ENCODE measurements at regions not wholly inside any gene's neighbourhood (a gene's known extent, or its start where the extent isn't known, plus 50 kb on each side); places are given as distances from the start of the nearest gene placed in this dataset.

DNA sequence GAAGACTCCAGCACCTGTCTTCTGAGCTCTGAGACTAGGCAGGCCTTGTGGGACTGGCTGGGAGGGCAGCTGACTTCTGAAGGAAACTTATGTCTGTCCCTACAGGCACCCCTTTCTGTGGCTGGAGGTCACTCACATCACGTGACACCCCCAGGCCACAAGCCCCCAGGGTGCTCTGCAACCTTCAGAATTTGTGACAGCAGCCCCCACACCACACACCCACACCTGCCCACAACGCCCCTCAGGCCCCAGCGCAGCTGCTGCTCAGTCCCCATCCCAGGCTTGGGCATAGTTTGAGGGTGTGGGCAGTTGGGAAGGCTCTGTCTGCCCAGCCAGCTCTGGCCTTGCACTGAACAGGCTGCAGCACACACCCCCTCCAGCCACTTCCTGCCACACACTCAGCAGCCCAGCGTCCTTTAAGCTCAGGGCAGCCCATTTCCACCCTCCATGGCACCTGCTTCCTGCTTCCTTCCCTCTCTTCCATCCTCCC, 80.0 kb upstream of the UNC5B start:
- FAIRE-seq (no peak), DNase-seq (no peak)
- Histone ChIP-seq H3K36me3 (ENCODE audit: control insufficient read depth in 3 of 3, insufficient read depth in 2 of 3, low read depth in 1 of 3, low read length in 3 of 3) (no peaks in the 10 kb centered on the region), H3K27ac (ENCODE audit: low read depth in 1 of 3, low read length in 2 of 3) (no peak overlapping the region), H3K4me1 (ENCODE audit: control insufficient read depth in 3 of 3, insufficient read depth in 2 of 3, low read depth in 1 of 3, low read length in 2 of 3) (no peaks in the 10 kb centered on the region), H3K4me3 (ENCODE audit: low read depth in 1 of 3, low read length in 3 of 3) (no peak overlapping the region), H3K27me3 (ENCODE audit: control insufficient read depth in 3 of 3, insufficient read depth in 3 of 3, low read length in 3 of 3) (no peaks in the 10 kb centered on the region), H3K9me3 (ENCODE audit: control insufficient read depth in 2 of 2, insufficient read depth in 1 of 2, low read depth in 1 of 2, low read length in 1 of 2) (no peaks in the 10 kb centered on the region)
- 48 to 64% (median 59%) methylated on average over 4 of the region's 4 CpGs for WGBS, 3 donors

DNA sequence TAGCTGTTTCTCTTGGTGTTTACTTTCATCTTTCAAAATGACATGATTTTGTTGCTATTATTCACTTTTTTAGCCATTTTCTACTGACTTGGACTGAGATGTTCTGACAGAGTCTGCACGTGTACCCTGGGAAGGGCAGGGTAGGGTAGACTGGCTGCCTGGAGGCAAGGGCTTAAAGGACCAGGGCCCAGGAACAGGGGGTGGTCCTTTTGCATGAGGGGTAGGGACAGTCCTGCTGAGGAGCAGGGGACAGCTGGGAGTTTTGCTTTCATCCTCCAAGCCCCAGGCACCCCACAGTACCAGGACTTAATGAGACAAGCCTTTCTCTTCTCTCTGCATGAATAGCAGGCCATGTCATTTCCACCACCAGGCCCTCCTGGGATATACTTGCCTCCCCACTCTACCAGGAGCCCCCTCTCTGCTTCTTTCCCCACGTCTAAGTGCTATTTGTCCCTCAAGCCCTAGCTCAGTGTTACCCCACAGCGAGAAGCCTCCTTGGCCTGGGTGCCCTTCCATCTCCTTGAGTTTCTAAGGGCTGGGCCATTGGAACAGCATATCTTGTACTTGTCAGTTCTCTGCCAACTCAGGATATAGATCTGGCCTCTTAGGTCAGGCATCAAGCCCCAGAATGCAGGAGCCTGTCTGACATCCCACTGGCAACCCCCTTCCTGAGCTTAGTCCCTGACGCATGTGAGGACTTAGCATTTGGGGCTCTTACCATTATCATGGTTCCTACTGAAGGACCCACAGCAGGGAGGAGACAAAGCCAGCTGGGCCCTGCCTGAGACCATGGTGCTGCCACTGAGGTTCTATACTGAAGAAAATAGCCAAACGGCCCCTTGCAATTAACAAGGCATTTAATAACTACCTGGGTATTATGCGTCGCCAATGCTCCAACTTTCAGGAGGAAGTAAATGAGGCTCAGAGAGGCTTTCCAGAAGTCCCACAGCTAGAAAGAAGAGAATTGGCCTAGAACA, 78.4 kb upstream of the UNC5B start:
- H3K9me3 ChIP-seq (ENCODE audit: control insufficient read depth in 2 of 2, insufficient read depth in 1 of 2, low read depth in 1 of 2, low read length in 1 of 2), result no peaks in the 10 kb centered on the region
- DNase-seq, result no peak
- peaks cover 0 to 3% (median 0%) of the 10 kb centered on the region in 3 donors for H3K27me3 ChIP-seq (ENCODE audit: control insufficient read depth in 3 of 3, insufficient read depth in 3 of 3, low read length in 3 of 3)
- 80 to 89% (median 82%) methylated on average over 7 of the region's 7 CpGs for WGBS, 3 donors
- H3K4me1 ChIP-seq (ENCODE audit: control insufficient read depth in 3 of 3, insufficient read depth in 2 of 3, low read depth in 1 of 3, low read length in 2 of 3), result no peaks in the 10 kb centered on the region
- no peak overlapping the region for H3K4me3 ChIP-seq (ENCODE audit: low read depth in 1 of 3, low read length in 3 of 3)
- no peak overlapping the region for H3K27ac ChIP-seq (ENCODE audit: low read depth in 1 of 3, low read length in 2 of 3)
- FAIRE-seq, result no peak
- no peaks in the 10 kb centered on the region for H3K36me3 ChIP-seq (ENCODE audit: control insufficient read depth in 3 of 3, insufficient read depth in 2 of 3, low read depth in 1 of 3, low read length in 3 of 3)

DNA sequence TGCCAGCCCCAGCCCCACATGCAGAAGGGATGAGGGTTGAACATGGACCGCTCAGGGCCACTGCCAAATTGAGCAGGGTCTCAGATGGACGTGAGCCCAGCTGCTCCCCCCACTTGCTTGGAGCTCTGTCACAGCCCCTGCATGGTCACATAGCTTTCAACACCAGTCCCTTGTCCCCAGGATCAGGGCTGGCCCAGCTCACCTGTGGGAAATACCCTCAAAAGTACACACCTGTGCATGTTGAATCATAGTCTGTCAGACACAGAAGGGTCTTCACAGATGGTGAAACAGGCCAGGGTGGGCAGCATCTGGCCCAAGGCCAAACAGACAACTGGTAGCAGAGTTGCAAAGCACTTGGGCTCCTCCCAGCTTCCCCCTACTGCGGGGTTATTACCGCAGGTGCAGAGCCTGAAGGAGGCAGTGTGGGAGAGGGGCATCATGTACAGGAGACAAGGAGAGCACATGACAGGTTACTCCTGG, 77.6 kb upstream of the UNC5B start:
- peak in 1 of 2 donors; percentile 15 for DNase-seq
- whole genome bisulfite sequencing, 3 donors, result 50 to 73% (median 52%) methylated on average over 4 of the region's 4 CpGs
- Histone ChIP-seq H3K27ac (ENCODE audit: low read depth in 1 of 3, low read length in 2 of 3) (no peak overlapping the region), H3K4me3 (ENCODE audit: low read depth in 1 of 3, low read length in 3 of 3) (no peak overlapping the region), H3K27me3 (ENCODE audit: control insufficient read depth in 3 of 3, insufficient read depth in 3 of 3, low read length in 3 of 3) (peaks cover 0 to 7% (median 0%) of the 10 kb centered on the region in 3 donors), H3K36me3 (ENCODE audit: control insufficient read depth in 3 of 3, insufficient read depth in 2 of 3, low read depth in 1 of 3, low read length in 3 of 3) (no peaks in the 10 kb centered on the region), H3K4me1 (ENCODE audit: control insufficient read depth in 3 of 3, insufficient read depth in 2 of 3, low read depth in 1 of 3, low read length in 2 of 3) (no peaks in the 10 kb centered on the region), H3K9me3 (ENCODE audit: control insufficient read depth in 2 of 2, insufficient read depth in 1 of 2, low read depth in 1 of 2, low read length in 1 of 2) (no peaks in the 10 kb centered on the region)
- no peak for FAIRE-seq

DNA sequence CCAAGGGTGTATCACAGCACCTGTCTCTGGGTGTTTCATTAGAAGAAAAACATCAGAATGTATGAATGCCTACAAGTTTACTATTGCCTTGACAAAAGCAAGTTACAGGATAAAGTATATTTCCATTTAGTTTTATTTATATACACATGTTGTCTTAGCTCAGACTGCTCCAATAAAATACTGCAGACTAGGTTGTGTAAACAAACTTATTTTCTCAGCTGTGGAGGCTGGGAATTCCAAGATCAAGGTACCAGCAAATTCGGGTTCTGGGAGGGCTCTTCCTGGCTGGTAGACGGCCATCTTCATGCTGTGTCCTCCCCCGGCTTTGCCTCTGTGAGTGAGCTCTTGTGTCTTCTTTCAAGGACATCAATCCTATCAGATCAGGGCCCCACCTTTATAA, 77.1 kb upstream of the UNC5B start:
- Histone ChIP-seq H3K27me3 (ENCODE audit: control insufficient read depth in 3 of 3, insufficient read depth in 3 of 3, low read length in 3 of 3) (peaks cover 0 to 7% (median 0%) of the 10 kb centered on the region in 3 donors), H3K27ac (ENCODE audit: low read depth in 1 of 3, low read length in 2 of 3) (no peak overlapping the region), H3K4me1 (ENCODE audit: control insufficient read depth in 3 of 3, insufficient read depth in 2 of 3, low read depth in 1 of 3, low read length in 2 of 3) (no peaks in the 10 kb centered on the region), H3K36me3 (ENCODE audit: control insufficient read depth in 3 of 3, insufficient read depth in 2 of 3, low read depth in 1 of 3, low read length in 3 of 3) (no peaks in the 10 kb centered on the region), H3K9me3 (ENCODE audit: control insufficient read depth in 2 of 2, insufficient read depth in 1 of 2, low read depth in 1 of 2, low read length in 1 of 2) (no peaks in the 10 kb centered on the region), H3K4me3 (ENCODE audit: low read depth in 1 of 3, low read length in 3 of 3) (no peak overlapping the region)
- no peak for FAIRE-seq
- 52 to 72% (median 56%) methylated on average over 3 of the region's 3 CpGs for WGBS, 3 donors
- no peak for DNase-seq

DNA sequence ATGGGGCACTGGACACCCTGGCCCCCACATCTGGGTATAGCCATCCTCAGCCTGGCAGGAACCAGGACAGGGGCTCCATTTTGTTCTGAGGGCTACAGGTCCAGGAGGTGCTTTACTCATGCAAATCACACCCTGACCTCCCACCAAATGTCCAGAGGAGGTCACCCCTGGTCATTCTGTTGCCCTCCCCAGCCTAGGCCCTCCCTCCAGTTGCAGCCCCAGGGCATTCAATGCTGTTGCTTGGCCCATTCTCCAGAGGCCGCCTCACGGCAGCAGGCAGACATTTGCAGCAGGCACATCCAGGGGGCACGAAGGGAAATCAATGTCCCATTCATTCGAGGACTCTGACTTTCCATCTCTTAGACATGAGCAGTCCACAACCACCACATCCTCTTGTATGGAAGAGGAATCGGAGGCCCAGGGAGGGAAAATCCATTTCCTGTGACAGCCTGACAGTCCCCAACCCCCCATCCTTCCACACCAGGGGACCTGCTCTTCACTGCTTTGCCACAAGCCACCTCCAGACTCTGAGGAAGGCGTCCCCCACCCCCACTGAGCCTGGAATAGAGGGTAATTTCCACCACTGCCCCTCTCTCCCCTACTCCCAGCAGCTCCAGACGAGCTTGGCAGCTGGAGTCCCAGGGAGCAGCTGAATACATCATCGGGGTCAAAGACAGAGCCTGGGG, 76.2 kb upstream of the UNC5B start:
- H3K27me3 ChIP-seq (ENCODE audit: control insufficient read depth in 3 of 3, insufficient read depth in 3 of 3, low read length in 3 of 3), result peaks cover 0 to 7% (median 0%) of the 10 kb centered on the region in 3 donors
- WGBS, 3 donors, result 68 to 77% (median 73%) methylated on average over 8 of the region's 8 CpGs
- H3K4me1 ChIP-seq (ENCODE audit: control insufficient read depth in 3 of 3, insufficient read depth in 2 of 3, low read depth in 1 of 3, low read length in 2 of 3), result no peaks in the 10 kb centered on the region
- H3K36me3 ChIP-seq (ENCODE audit: control insufficient read depth in 3 of 3, insufficient read depth in 2 of 3, low read depth in 1 of 3, low read length in 3 of 3), result no peaks in the 10 kb centered on the region
- H3K4me3 ChIP-seq (ENCODE audit: low read depth in 1 of 3, low read length in 3 of 3), result no peak overlapping the region
- no peaks in the 10 kb centered on the region for H3K9me3 ChIP-seq (ENCODE audit: control insufficient read depth in 2 of 2, insufficient read depth in 1 of 2, low read depth in 1 of 2, low read length in 1 of 2)
- no peak for DNase-seq
- FAIRE-seq, result no peak
- no peak overlapping the region for H3K27ac ChIP-seq (ENCODE audit: low read depth in 1 of 3, low read length in 2 of 3)

DNA sequence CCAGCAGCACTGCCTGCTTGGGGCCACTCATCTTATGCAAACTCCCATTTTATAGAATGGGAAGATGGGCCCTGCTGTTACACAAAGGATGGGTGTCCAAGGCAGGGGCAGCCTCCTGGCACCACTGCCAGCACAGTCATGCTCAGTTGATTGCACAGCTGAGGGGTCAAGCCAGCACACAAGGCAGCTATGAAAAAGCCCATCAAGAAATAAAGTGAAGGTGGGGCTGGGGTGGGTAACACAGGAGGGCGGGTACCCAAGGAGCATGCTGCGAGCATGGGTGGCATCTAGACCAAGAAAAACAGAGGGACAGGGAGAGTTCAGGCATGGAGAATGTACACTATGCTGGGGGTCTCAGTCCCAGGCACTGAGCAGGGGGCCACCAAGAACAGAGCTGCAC, 74.7 kb upstream of the UNC5B start:
- no peak for FAIRE-seq
- WGBS, 3 donors, result 80 to 96% (median 91%) methylated on average over 2 of the region's 2 CpGs
- DNase-seq, result no peak
- Histone ChIP-seq H3K9me3 (ENCODE audit: control insufficient read depth in 2 of 2, insufficient read depth in 1 of 2, low read depth in 1 of 2, low read length in 1 of 2) (no peaks in the 10 kb centered on the region), H3K27ac (ENCODE audit: low read depth in 1 of 3, low read length in 2 of 3) (no peak overlapping the region), H3K36me3 (ENCODE audit: control insufficient read depth in 3 of 3, insufficient read depth in 2 of 3, low read depth in 1 of 3, low read length in 3 of 3) (no peaks in the 10 kb centered on the region), H3K4me3 (ENCODE audit: low read depth in 1 of 3, low read length in 3 of 3) (no peak overlapping the region), H3K4me1 (ENCODE audit: control insufficient read depth in 3 of 3, insufficient read depth in 2 of 3, low read depth in 1 of 3, low read length in 2 of 3) (no peaks in the 10 kb centered on the region), H3K27me3 (ENCODE audit: control insufficient read depth in 3 of 3, insufficient read depth in 3 of 3, low read length in 3 of 3) (peaks cover 0 to 7% (median 0%) of the 10 kb centered on the region in 3 donors)

DNA sequence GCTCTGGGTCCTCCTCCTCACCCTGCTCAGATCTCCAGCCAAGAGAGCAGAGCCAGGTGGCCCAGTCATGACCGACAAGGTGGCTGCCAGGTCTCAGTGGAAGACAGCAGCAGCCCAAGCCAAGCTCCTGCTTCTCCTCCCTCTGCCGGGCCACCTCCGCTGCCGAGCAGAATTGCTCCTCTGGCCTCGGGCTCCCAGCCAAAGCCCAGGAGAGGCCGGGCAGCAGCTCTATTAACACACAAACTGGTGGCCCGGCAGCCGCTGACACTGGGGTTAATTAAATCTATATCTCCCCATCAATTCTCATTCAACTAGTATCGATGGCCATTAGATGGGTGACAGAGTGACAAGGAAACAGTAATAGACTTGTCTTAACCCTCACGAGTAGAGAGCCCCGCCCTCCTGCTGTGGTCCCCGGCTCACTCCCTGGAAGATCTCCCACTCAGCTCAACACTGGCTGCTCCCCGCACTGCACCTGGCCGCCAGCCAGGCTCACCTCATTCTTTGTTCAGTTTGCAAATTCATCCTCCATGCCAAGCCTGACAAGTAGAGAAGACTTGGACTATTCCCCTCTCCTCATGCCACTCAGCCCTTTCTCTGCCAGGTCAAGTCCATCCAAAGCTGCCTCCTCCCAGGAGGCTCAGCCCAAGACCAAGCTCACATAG, 74.1 kb upstream of the UNC5B start:
- no peak overlapping the region for H3K4me3 ChIP-seq (ENCODE audit: low read depth in 1 of 3, low read length in 3 of 3)
- no peaks in the 10 kb centered on the region for H3K36me3 ChIP-seq (ENCODE audit: control insufficient read depth in 3 of 3, insufficient read depth in 2 of 3, low read depth in 1 of 3, low read length in 3 of 3)
- H3K4me1 ChIP-seq (ENCODE audit: control insufficient read depth in 3 of 3, insufficient read depth in 2 of 3, low read depth in 1 of 3, low read length in 2 of 3), result no peaks in the 10 kb centered on the region
- WGBS, 3 donors, result 48 to 74% (median 65%) methylated on average over 12 to 14 of the region's 14 CpGs
- H3K9me3 ChIP-seq (ENCODE audit: control insufficient read depth in 2 of 2, insufficient read depth in 1 of 2, low read depth in 1 of 2, low read length in 1 of 2), result no peaks in the 10 kb centered on the region
- no peak for FAIRE-seq
- H3K27me3 ChIP-seq (ENCODE audit: control insufficient read depth in 3 of 3, insufficient read depth in 3 of 3, low read length in 3 of 3), result peaks cover 0 to 7% (median 0%) of the 10 kb centered on the region in 3 donors
- H3K27ac ChIP-seq (ENCODE audit: low read depth in 1 of 3, low read length in 2 of 3), result no peak overlapping the region
- DNase-seq, result no peak

DNA sequence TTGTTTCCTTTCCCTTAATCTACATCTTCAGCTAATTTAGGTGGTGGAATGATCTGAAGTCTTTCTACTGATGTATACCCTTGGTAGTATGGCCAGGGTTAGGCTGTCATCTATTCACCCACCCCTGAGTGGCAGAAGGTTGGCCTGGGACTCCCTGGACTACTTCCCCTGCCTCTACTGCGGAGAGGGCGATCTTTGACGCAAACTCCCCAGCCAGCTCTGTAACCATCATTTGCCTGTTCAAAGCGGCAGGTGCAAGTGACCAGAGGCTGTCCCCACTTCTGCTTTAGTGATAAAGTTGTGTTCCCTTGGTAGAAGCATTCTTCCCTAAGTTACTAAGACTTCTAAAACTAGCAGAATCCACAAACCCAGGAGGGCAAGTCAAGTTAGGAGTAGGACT, 70.8 kb upstream of the UNC5B start:
- DNase-seq (no peak), FAIRE-seq (no peak)
- 91 to 96% (median 91%) methylated on average over 4 of the region's 4 CpGs for WGBS, 3 donors
- H3K9me3 ChIP-seq (ENCODE audit: control insufficient read depth in 2 of 2, insufficient read depth in 1 of 2, low read depth in 1 of 2, low read length in 1 of 2), result no peaks in the 10 kb centered on the region
- peaks cover 0 to 9% (median 0%) of the 10 kb centered on the region in 3 donors for H3K27me3 ChIP-seq (ENCODE audit: control insufficient read depth in 3 of 3, insufficient read depth in 3 of 3, low read length in 3 of 3)
- no peaks in the 10 kb centered on the region for H3K4me1 ChIP-seq (ENCODE audit: control insufficient read depth in 3 of 3, insufficient read depth in 2 of 3, low read depth in 1 of 3, low read length in 2 of 3)
- H3K36me3 ChIP-seq (ENCODE audit: control insufficient read depth in 3 of 3, insufficient read depth in 2 of 3, low read depth in 1 of 3, low read length in 3 of 3), result no peaks in the 10 kb centered on the region
- H3K27ac ChIP-seq (ENCODE audit: low read depth in 1 of 3, low read length in 2 of 3), result no peak overlapping the region
- H3K4me3 ChIP-seq (ENCODE audit: low read depth in 1 of 3, low read length in 3 of 3), result no peak overlapping the region
